ENCODE measurements at regions not wholly inside any gene's neighbourhood (a gene's known extent, or its start where the extent isn't known, plus 50 kb on each side); places are given as distances from the start of the nearest gene placed in this dataset.

- TF ChIP-seq POLR2A (IDR thresholded peaks at IDR 0.05): no peak
- TF ChIP-seq, protein P1, sequence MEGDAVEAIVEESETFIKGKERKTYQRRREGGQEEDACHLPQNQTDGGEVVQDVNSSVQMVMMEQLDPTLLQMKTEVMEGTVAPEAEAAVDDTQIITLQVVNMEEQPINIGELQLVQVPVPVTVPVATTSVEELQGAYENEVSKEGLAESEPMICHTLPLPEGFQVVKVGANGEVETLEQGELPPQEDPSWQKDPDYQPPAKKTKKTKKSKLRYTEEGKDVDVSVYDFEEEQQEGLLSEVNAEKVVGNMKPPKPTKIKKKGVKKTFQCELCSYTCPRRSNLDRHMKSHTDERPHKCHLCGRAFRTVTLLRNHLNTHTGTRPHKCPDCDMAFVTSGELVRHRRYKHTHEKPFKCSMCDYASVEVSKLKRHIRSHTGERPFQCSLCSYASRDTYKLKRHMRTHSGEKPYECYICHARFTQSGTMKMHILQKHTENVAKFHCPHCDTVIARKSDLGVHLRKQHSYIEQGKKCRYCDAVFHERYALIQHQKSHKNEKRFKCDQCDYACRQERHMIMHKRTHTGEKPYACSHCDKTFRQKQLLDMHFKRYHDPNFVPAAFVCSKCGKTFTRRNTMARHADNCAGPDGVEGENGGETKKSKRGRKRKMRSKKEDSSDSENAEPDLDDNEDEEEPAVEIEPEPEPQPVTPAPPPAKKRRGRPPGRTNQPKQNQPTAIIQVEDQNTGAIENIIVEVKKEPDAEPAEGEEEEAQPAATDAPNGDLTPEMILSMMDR (IDR thresholded peaks at IDR 0.05): no peak
Measured at GRCh38 chr4:31021008-31021407, 300.8 kb downstream of the PCDH7 start.
